HG03066 (cell line): ENCODE measurements at regions not wholly inside any gene's neighbourhood (a gene's known extent, or its start where the extent isn't known, plus 50 kb on each side); places are given as distances from the start of the nearest gene placed in this dataset.
"Not testable (repeated sequence)": the region's sequence is repeated elsewhere in the genome, so short reads cannot be mapped to it uniquely, and the experiment has no call there.

ENCODE experiments used
- ATAC-seq: cut with Tn5 transposase; IDR thresholded peaks from one replicate; pipeline ENCODE4 v1.9.1; 2021; ENCODE audit warnings: low read depth; ENCODE audit not compliant: unreplicated experiment

GRCh38 chr4:156128616-156129015 lies 174.9 kb upstream of the CTSO start:
- ATAC-seq: no peak

- no peak for ATAC-seq
Measured at GRCh38 chr4:156118507-156119220, 165.0 kb upstream of the CTSO start.

DNA sequence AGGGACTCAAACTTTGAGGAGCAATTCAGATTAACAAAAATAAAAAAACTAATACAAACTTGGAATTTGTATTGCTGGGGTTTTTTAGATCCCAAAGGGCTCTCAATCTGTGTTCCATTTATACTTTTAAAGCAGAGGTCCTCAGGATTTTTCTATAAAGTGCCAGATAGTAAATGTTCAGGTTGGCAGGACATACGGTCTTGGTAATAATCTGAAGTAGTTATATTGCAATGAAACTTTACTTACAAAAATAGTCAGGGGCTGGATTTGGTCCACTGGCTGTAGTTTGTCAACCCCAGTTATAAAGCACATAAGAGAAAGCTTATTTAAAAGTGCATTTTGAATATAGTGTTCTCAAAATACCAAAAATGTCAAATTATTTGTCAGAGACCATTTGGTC lies 164.1 kb upstream of the CTSO start:
- no peak for ATAC-seq

DNA sequence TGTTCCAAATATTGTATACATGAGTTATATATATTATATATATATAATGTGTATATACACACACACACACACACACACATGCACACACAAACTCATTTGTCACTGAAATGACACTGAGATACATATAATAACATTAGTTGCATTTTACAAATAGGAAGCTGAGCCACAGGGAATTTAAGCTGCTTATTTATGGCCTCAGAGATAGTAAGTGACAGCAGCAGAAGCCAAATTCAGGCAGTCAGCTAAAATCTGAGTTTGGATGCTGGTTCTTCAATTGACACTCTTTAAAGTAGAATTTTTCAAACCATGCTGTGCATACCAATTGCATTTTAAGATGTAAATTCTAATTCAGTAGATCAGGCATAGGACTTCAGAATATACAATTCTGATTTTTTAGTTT lies 163.3 kb upstream of the CTSO start:
- no peak for ATAC-seq

- ATAC-seq: no peak
Measured at GRCh38 chr4:156113138-156113765, 159.6 kb upstream of the CTSO start.

GRCh38 chr4:156111686-156112085 lies 158.0 kb upstream of the CTSO start:
- ATAC-seq: no peak

DNA sequence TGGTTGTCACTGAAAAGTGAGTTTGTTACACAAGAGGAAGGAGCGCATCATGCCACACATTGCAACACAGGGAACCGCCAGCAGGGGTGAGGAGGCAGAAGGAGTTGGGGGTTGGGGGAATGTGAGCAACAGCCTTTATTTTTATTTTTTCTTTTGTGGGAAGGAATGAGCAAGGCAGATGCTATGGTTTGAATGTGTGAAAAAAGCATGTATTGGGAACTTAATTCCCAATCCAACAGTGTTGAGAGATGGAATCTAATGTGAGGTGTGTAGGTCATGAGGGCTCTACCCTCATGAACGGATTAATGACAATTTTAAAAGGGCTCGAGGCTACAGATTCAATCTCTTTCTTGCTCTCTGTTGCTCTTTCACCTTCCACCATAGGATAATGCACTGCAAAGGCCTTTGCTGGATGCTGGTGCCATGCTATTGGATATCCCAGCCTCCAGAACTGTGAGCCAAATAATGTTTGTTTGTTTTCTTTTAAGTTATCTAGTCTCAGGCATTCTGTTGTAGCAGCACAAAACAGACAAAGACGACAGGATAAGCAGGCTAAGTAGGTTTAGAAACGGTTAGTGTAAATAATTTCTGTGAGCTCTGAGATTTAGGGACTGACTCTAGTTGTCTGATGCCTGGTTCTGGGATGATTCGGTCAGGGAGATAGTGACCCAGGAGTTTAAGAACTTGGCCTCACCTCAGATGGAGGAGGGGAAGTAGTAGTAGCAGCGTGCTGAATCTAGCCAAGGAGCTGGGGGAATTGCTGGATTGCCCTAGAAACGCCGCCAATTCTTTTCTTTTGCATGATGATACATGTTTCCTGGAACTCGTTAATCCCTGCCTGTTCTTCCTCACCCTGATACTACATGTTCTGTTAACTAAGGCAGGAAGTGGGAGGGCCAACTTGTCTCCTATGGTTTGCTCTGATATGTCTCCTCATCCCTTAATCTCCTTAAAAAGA lies 156.6 kb upstream of the CTSO start:
- no peak for ATAC-seq

DNA sequence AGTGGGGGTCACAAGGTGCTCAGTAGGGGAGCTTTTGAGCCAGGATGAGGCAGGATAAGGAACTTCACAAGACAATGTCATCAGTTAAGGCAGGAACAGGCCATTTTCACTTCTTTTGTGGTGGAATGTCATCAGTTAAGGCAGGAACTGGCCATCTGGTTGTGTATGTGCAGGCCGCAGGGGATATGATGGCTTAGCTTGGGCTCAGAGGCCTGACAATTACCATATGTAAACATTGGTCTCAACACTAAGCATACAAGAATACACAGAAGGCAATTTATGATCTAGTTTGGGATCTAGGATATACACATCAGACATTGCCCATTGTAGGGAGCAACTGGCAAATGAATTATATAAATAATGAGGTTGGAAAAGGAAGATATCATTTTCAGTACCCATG lies 155.4 kb upstream of the CTSO start:
- not testable (repeated sequence) for ATAC-seq

- ATAC-seq: no peak
Measured at GRCh38 chr4:156103311-156103710, 149.6 kb upstream of the CTSO start.

- no peak for ATAC-seq
Measured at GRCh38 chr4:156102411-156102810, 148.7 kb upstream of the CTSO start.

- ATAC-seq: no peak
Measured at GRCh38 chr4:156101571-156101970, 147.9 kb upstream of the CTSO start.

DNA sequence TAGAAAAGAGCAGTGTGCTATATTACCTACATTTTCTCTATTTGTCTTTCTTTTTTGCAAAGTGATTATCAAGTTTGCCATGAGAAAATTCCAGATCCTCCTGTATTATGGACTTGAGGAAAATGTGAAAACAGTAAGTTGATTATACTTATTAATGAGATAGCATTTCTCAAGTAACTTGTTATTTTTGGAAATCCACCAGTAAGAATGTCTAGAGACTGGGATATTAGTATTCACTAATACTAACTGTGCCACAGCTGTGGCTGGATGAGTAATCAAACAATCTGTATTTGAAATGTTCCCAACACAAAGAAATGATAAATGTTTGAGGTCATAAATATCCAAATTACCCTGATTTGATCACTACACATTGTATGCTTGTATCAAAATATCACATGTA lies 147.0 kb upstream of the CTSO start:
- no peak for ATAC-seq

GRCh38 chr4:156098805-156099204 lies 145.1 kb upstream of the CTSO start:
- ATAC-seq: no peak

GRCh38 chr4:156085100-156085499 lies 131.4 kb upstream of the CTSO start:
- no peak for ATAC-seq

GRCh38 chr4:156084373-156084772 lies 130.7 kb upstream of the CTSO start:
- no peak for ATAC-seq

- no peak for ATAC-seq
Measured at GRCh38 chr4:156073976-156074375, 120.3 kb upstream of the CTSO start.

GRCh38 chr4:156060661-156061060 lies 107.0 kb upstream of the CTSO start:
- no peak for ATAC-seq

GRCh38 chr4:156053174-156053573 lies 99.5 kb upstream of the CTSO start:
- no peak for ATAC-seq

GRCh38 chr4:156052116-156052515 lies 98.5 kb upstream of the CTSO start:
- no peak for ATAC-seq

GRCh38 chr4:156038772-156039171 lies 85.1 kb upstream of the CTSO start:
- ATAC-seq: no peak

DNA sequence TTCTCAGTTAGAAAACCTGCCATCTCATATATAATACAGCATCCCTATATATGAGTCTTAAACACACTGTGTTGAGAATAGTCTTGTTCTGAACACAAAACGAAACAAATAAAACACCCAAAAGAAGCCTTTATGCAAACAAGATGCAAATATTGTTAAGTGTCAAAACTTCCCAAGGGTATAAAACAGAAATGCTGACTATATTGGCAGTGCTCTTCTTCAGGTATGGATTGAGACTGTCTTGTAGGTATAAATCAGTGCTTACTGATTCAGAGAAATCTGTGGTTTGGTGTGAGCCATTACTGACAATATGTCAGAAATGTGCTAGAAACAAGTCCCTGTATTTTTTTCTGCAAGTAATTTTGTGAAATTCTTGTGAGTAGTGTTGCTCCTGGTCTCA lies 82.8 kb upstream of the CTSO start:
- no peak for ATAC-seq
